Urinary bladder (tissue), 3 donors: ENCODE measurements at regions not wholly inside any gene's neighbourhood (a gene's known extent, or its start where the extent isn't known, plus 50 kb on each side); places are given as distances from the start of the nearest gene placed in this dataset.

Experiments used
- DNase-seq: peaks from one replicate; pipeline ENCODE4 v3.0.0-alpha.2; 2015; ENCODE audit errors: extremely low spot score
- H3K27ac ChIP-seq: one replicate; pipeline ENCODE4 v1.5.1; 2013; ENCODE audit warnings: low read depth, mild to moderate bottlenecking, moderate library complexity
- H3K36me3 ChIP-seq: one replicate; pipeline ENCODE4 v1.6.1; 2013; ENCODE audit warnings: mild to moderate bottlenecking, moderate library complexity; ENCODE audit not compliant: insufficient read depth
- H3K4me1 ChIP-seq: one replicate; pipeline ENCODE4 v1.6.1; 2013; ENCODE audit warnings: mild to moderate bottlenecking, moderate library complexity; ENCODE audit not compliant: insufficient read depth
- H3K4me3 ChIP-seq: one replicate; pipeline ENCODE4 v1.5.1; 2013; ENCODE audit warnings: low read depth, low read length
- WGBS: extraction: QIAGEN DNeasy Blood & Tissue Kit; methylation state at CpG from one replicate; pipeline ENCODE4 v1.1.7; 2013; 5-methylcytosine and 5-hydroxymethylcytosine counted together
- donor health status: healthy with polysubstance abuse.
- donor health status: healthy.

DNA sequence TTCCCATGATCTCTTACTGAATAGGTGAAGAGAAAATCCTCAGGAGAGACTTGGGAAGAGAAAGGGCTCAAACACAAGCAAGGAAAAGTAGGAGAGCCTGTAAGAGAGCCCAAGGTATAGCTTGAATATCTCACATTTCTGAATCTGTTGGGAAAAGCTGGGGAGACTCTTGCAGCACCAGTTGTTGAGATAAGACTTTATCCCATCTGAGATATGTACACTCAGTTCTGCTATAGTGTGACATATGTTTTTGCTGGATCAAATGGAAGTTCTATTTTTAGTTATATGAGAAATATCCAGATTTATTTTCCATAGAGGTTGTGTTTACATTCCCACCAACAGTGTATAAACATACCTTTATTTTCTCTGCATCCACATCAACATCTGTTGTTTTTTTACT, 246.1 kb downstream of the NDFIP2 start:
- Histone ChIP-seq H3K36me3 (no peaks in the 10 kb centered on the region), H3K4me1 (no peaks in the 10 kb centered on the region), H3K27ac (no peak overlapping the region), H3K4me3 (no peak overlapping the region)
- DNase-seq: no peak

DNA sequence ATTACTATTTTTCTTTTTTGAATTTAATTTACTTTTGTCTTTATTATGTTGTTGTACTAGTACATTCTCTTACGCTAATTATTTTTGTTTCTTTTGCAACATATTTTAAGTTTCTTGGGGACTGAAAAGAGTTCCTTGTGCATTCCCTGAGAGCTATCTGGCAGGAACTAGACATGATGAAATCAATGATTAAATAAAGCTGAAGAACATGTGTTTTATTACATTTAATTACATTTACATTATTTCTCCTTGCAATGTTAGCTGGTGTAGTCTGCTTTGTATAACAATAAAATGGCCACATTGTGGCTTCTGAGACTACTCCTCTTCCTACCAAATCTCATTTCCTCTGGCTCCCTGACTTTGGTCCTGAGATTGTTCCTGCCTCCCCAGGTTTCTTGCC, 244.9 kb downstream of the NDFIP2 start:
- DNase-seq: no peak
- WGBS: 70% methylated on average over 1 of the region's 1 CpG
- Histone ChIP-seq H3K36me3 (no peaks in the 10 kb centered on the region), H3K4me1 (no peaks in the 10 kb centered on the region), H3K27ac (no peak overlapping the region), H3K4me3 (no peak overlapping the region)

DNA sequence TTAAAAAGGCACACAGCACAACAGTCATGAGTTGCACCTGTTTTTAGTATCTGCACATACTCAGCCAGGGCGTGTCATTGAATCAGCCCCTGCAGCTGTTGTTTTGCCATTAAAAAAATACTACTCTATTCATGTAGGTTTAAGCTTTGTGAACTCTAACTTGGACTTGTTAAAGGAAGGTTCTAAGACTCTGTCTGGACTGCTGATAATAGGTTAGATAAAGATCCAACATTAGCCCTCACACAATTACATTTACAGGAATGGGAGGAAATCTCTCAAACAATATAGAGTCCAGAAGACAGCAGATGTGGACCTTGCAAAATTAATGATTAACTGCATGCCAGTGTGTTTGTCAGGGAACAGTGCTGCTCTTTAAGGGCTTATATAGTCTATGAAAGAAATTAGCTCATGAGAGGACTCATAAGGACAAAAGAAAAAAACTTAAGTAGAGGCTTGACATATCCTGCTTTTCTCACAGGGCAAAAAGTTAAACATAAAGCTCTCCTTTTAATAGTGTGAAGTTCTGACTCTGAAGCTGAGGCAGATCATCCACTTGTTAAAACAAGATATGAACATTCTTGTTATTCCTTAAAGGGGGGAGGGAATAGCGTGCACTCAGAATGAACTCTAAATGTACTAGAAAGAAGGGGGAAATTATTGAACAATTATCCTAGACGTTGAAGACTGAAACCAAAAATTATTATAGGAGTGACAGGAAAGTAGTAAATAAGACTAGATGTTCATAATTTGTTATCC, 243.6 kb downstream of the NDFIP2 start:
- Histone ChIP-seq H3K4me1 (no peaks in the 10 kb centered on the region), H3K27ac (no peak overlapping the region), H3K4me3 (no peak overlapping the region), H3K36me3 (no peaks in the 10 kb centered on the region)
- WGBS: 41% methylated on average over 3 of the region's 3 CpGs
- peak; percentile 29 for DNase-seq

DNA sequence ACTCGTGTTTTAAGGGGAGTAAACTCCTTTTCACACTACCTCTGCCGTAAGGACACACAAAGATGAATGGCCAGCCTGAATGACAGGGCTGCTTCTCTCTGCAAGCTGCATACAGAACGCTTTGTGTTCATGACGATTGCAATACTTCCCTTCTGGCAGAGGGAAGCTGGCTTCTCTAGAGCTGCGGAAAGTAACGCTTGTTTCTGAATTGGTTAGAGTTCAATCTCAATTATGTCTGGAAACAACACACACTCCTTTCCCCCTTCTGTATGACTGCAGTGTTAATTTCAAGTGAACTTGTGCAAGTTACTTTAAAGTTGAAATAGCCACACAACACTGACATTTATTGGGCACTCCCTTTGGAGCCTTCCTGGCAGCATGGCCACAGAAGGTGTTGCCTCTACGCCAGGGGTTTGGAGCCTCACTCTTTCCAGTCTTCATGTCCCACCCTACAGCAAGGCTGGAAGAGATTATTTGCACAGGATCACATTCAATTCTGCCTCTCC, 242.6 kb downstream of the NDFIP2 start:
- Histone ChIP-seq H3K36me3 (no peaks in the 10 kb centered on the region), H3K27ac (no peak overlapping the region), H3K4me3 (no peak overlapping the region), H3K4me1 (no peaks in the 10 kb centered on the region)
- no peak for DNase-seq
- 39% methylated on average over 7 of the region's 7 CpGs for WGBS

DNA sequence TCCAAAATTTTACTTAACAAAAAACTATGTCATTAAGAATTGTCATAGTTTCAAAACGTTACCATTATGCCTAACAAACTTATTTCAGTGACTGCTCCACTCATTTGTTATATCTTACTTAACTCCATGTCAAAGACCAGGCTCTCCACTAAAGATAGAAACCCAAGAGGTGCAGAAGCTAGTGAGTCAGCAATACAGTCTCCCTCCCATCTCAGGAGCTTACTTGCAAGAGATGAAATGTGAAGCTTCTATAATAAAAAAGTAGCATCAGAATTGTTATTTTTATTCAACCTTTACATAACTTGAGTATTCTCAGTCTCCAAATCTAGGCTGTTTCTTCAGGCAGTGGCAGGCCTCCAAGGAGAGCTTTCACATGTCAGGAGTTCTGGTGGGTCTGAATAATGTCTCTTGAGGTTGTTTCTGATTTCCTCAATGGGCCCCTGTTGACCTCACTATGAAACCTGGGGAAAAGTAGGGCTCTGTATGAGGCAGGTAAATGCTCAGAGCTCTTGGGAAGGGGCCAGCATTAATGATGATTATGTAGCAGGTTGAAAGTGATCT, 242.0 kb downstream of the NDFIP2 start:
- H3K36me3 ChIP-seq: no peaks in the 10 kb centered on the region
- H3K4me3 ChIP-seq: no peak overlapping the region
- no peak overlapping the region for H3K27ac ChIP-seq
- DNase-seq: no peak
- 18% methylated on average over 1 of the region's 1 CpG for WGBS
- no peaks in the 10 kb centered on the region for H3K4me1 ChIP-seq

DNA sequence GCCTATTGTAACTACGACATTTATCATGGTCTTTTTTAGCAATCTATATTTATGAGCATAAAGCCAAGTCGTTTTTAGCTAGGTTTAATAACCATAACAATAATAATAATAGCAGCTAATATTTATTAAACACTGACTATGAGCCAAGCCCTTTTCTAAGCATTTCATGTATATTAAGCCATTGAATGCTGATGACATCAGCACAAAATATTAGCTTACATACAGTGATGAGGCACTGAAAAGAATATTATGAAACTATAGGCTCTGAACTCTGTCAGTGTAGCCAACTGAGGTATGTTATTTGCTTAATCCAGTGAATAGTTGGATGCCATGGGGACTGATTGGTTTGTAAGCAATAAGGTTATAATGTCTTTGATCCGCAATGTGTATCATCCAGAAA, 235.2 kb downstream of the NDFIP2 start:
- H3K36me3 ChIP-seq: no peaks in the 10 kb centered on the region
- H3K27ac ChIP-seq: no peak overlapping the region
- WGBS: 65% methylated on average over 3 of the region's 3 CpGs
- no peak for DNase-seq
- no peaks in the 10 kb centered on the region for H3K4me1 ChIP-seq
- no peak overlapping the region for H3K4me3 ChIP-seq

DNA sequence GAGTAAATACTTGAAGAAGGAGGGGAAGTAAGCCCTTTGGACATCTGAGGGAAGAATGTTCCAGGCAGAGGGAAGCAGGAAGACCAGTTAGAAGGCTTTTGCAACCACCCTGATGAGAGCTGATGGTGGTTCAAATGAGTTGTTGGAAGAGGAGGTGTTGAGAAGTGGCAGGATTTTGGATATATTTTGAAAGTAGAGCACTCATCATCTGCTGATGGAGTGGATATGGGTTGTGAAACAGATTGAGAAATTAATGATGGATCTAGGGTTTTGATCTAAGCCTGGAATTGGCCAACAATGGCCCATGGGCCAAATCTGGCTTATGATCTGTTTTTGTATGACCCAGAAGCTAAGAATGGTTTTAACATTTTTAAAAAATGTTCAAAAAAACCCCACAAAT, 230.7 kb downstream of the NDFIP2 start:
- Histone ChIP-seq H3K36me3 (no peaks in the 10 kb centered on the region), H3K4me3 (no peak overlapping the region), H3K4me1 (no peaks in the 10 kb centered on the region), H3K27ac (no peak overlapping the region)
- DNase-seq: no peak

DNA sequence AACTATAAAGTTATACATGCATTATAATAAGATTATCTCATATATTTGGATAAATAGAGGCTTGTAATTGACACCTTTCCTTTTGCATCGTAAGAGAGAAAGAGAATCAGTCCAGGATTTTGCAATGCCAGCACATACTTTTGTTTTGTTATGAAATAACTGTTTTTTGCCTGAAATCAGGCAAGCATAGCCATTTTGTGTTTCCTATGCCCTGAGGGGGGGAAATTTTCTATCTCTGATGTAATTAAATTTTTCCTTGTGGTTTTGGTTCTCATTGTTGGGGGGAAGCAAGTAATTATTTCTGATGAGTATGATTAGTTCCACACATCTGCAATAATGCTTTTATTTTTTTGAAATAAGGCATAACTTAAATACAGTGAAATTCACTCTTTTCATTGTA, 229.4 kb downstream of the NDFIP2 start:
- DNase-seq: no peak
- no peak overlapping the region for H3K4me3 ChIP-seq
- H3K4me1 ChIP-seq: no peaks in the 10 kb centered on the region
- no peaks in the 10 kb centered on the region for H3K36me3 ChIP-seq
- H3K27ac ChIP-seq: no peak overlapping the region
- WGBS: 58% methylated on average over 1 of the region's 1 CpG

DNA sequence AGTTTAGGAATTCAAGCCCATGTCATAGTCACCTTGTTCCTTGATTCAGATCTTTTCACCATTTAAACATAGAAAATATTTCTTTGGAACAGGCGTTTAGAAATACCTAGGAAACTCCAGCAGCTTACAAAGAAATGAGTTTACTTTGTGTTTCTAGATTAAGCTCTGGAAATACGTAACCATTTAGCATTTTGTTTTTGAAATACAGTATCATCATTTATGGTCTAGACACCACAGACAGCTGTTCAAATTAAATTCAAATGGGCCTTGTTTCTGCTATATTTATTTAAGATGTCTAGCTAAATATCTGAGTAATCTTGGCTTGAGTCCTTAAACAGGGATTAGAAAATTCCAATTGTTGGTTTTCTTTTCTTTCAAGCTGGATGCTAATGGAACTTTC, 228.5 kb downstream of the NDFIP2 start:
- no peaks in the 10 kb centered on the region for H3K36me3 ChIP-seq
- WGBS: 38% methylated on average over 2 of the region's 2 CpGs
- H3K27ac ChIP-seq: no peak overlapping the region
- no peaks in the 10 kb centered on the region for H3K4me1 ChIP-seq
- H3K4me3 ChIP-seq: no peak overlapping the region
- DNase-seq: no peak

DNA sequence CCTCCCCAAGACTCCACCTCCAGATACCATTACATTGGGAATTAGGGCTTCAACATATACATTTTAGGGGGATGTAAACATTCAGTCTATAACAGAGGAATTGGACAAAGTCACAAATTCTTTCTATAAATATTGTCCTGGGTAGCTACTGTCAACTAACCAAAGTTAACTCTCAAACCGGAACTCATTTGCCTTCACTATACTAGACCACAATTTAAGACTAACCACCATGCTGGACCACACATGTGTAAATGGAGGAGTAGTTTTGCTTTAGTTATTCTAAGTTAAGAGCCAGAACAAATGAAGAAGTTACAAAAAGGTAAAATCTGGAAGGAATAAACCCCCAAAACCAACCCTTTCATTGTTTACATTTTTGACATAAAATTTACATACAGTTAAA, 222.8 kb downstream of the NDFIP2 start:
- DNase-seq: no peak
- H3K4me3 ChIP-seq: no peak overlapping the region
- 87% methylated on average over 1 of the region's 1 CpG for WGBS
- no peak overlapping the region for H3K27ac ChIP-seq
- no peaks in the 10 kb centered on the region for H3K36me3 ChIP-seq
- no peaks in the 10 kb centered on the region for H3K4me1 ChIP-seq

DNA sequence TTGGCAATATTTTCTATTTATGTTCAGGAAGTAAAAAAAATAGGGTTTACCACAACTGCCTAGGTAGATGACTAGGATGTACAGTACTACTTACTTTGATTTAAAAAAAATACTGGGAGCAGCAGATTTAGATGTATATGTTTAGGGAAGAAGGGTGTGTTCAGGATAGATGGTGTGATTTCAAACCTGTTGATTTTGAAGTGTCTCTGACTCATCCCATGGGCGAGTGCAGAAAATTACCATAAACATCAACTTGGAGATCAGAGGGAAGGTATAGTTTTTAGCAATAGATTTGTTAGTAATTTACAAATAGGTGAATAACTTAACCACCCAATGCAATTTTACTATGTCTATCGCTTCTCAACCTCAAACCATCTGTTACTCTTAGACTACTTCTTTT, 214.8 kb downstream of the NDFIP2 start:
- 94% methylated on average over 2 of the region's 2 CpGs for WGBS
- no peaks in the 10 kb centered on the region for H3K4me1 ChIP-seq
- no peak overlapping the region for H3K4me3 ChIP-seq
- H3K36me3 ChIP-seq: no peaks in the 10 kb centered on the region
- H3K27ac ChIP-seq: no peak overlapping the region
- no peak for DNase-seq

DNA sequence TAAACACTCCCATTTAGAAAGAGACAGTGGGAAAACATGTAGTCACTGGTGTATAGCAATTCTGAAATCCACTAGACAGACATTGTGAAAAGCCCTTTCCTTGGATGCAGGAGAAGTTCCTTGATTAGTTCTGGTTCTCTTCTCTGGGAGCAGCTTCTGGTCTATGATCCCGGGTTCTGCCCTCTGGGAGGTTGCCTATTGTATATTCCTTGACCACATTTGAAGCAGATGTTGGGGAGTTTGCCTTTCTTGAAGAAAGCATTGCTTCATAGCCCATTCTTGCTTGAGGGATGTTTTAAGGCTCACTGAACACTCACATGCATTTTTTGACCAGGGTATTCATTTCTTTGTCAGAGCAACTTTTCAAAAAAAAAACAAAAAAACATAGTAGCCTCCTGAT, 211.9 kb downstream of the NDFIP2 start:
- no peak for DNase-seq
- Histone ChIP-seq H3K4me3 (no peak overlapping the region), H3K36me3 (no peaks in the 10 kb centered on the region), H3K27ac (no peak overlapping the region), H3K4me1 (no peaks in the 10 kb centered on the region)
- WGBS: 95% methylated on average over 1 of the region's 1 CpG

DNA sequence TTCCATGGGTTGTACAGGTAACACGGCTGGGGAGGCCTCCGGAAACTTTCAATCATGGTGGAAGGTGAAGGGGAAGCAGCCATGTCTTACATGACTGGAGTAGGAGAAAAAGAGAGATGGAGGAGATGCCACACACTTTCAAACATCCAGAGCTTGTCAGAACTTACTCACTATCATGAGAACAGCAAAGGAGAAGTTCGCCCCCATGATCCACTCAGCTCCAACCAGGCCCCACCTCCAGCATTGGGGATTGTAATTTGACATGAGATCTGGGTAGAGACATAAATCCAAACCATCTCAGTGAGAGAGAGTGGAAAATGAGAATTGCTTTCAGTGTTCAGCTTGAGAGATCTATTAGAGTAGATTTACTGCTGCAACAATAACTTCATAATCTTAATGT, 210.9 kb downstream of the NDFIP2 start:
- H3K4me1 ChIP-seq: no peaks in the 10 kb centered on the region
- DNase-seq: no peak
- H3K36me3 ChIP-seq: no peaks in the 10 kb centered on the region
- H3K27ac ChIP-seq: no peak overlapping the region
- 96% methylated on average over 3 of the region's 3 CpGs for WGBS
- H3K4me3 ChIP-seq: no peak overlapping the region

DNA sequence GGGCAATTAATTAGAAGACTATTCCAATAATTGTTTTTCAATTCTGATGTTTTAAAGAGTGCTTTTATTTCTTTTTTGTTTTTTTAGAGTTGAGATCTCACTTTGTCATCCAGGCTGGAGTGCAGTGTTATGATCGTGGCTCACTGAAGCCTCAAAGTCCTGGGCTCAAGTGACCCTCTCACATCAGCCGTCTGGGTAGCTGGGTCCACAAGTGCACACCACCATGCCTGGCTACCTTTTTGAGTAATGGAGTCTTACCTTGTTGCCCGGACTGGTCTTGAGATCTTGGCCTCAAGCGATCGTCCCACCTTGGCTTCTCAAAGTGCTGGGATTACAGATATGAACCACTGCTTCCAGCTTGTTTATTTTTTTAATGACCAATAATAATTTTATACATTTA, 207.8 kb downstream of the NDFIP2 start:
- H3K4me1 ChIP-seq: no peaks in the 10 kb centered on the region
- 93% methylated on average over 5 of the region's 5 CpGs for WGBS
- DNase-seq: no peak
- no peak overlapping the region for H3K4me3 ChIP-seq
- H3K36me3 ChIP-seq: no peaks in the 10 kb centered on the region
- no peak overlapping the region for H3K27ac ChIP-seq
